Ishikawa (cell line): ENCODE measurements at regions not wholly inside any gene's neighbourhood (a gene's known extent, or its start where the extent isn't known, plus 50 kb on each side); places are given as distances from the start of the nearest gene placed in this dataset.

Source experiments
- CEBPB ChIP-seq: IDR thresholded peaks from 2 replicates; pipeline ENCODE4 v1.6.1; 2012
- CREB1 ChIP-seq: IDR thresholded peaks from 2 replicates; pipeline ENCODE4 v1.6.1; 2012; ENCODE audit warnings: low read depth
- EGR1 ChIP-seq: IDR thresholded peaks from 2 replicates; pipeline ENCODE4 v1.6.1; 2012
- EP300 ChIP-seq: IDR thresholded peaks from 2 replicates; pipeline ENCODE4 v1.6.1; 2012; ENCODE audit warnings: borderline replicate concordance
- FOXM1 ChIP-seq: IDR thresholded peaks from 2 replicates; pipeline ENCODE4 v1.6.1; 2012; ENCODE audit warnings: low read depth, borderline replicate concordance
- NFIC ChIP-seq: IDR thresholded peaks from 2 replicates; pipeline ENCODE4 v1.6.1; 2012
- RAD21 ChIP-seq: IDR thresholded peaks from 2 replicates; pipeline ENCODE4 v1.6.1; 2012; ENCODE audit warnings: low read depth
- TAF1 ChIP-seq: IDR thresholded peaks from 2 replicates; pipeline ENCODE4 v1.6.1; 2012; ENCODE audit warnings: low read depth, mild to moderate bottlenecking
- TCF12 ChIP-seq: IDR thresholded peaks from 2 replicates; pipeline ENCODE4 v1.6.1; 2012; ENCODE audit warnings: low read depth
- TEAD4 ChIP-seq: IDR thresholded peaks from 2 replicates; pipeline ENCODE4 v1.6.1; 2012
- YY1 ChIP-seq: IDR thresholded peaks from 2 replicates; pipeline ENCODE4 v1.6.1; 2012; ENCODE audit warnings: low read depth
- ZBTB7A ChIP-seq: IDR thresholded peaks from 2 replicates; pipeline ENCODE4 v1.6.1; 2012; ENCODE audit warnings: low read depth
- TF ChIP-seq, protein P1 (sequence below): IDR thresholded peaks from 2 replicates; pipeline ENCODE4 v1.6.1; 2012; ENCODE audit warnings: low read depth, mild to moderate bottlenecking
- TF ChIP-seq, protein P2 (sequence below): IDR thresholded peaks from 2 replicates; pipeline ENCODE4 v1.6.1; 2012
- TF ChIP-seq, protein P3 (sequence below): IDR thresholded peaks from 2 replicates; pipeline ENCODE4 v1.6.1; 2012

DNA sequence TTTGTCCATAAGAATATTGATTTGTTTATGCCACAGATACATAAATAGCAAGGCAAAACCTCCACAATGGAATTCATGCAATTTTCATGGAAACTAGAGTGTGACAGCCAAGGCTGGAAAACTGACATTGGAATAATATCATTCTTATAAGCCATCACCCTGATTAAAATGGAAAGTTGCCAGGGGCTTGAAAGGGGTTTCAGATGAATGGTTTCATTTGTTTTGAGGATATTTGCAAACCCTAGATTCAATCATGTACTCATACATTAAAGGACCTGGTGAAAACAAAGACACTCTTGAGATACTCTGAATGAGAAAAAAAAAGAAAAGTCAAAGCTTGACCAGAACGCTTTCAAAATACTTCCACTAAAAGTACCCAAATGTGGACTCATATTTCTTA, 205.7 kb downstream of the DIO2 start:
- TF ChIP-seq TAF1 (no peak), EGR1 (no peak), TEAD4 (no peak), TCF12 (no peak), CEBPB (no peak), RAD21 (no peak), ZBTB7A (no peak), YY1 (no peak), FOXM1 (no peak), CREB1 (no peak), NFIC (no peak), EP300 (no peak)
- TF ChIP-seq, protein P1, sequence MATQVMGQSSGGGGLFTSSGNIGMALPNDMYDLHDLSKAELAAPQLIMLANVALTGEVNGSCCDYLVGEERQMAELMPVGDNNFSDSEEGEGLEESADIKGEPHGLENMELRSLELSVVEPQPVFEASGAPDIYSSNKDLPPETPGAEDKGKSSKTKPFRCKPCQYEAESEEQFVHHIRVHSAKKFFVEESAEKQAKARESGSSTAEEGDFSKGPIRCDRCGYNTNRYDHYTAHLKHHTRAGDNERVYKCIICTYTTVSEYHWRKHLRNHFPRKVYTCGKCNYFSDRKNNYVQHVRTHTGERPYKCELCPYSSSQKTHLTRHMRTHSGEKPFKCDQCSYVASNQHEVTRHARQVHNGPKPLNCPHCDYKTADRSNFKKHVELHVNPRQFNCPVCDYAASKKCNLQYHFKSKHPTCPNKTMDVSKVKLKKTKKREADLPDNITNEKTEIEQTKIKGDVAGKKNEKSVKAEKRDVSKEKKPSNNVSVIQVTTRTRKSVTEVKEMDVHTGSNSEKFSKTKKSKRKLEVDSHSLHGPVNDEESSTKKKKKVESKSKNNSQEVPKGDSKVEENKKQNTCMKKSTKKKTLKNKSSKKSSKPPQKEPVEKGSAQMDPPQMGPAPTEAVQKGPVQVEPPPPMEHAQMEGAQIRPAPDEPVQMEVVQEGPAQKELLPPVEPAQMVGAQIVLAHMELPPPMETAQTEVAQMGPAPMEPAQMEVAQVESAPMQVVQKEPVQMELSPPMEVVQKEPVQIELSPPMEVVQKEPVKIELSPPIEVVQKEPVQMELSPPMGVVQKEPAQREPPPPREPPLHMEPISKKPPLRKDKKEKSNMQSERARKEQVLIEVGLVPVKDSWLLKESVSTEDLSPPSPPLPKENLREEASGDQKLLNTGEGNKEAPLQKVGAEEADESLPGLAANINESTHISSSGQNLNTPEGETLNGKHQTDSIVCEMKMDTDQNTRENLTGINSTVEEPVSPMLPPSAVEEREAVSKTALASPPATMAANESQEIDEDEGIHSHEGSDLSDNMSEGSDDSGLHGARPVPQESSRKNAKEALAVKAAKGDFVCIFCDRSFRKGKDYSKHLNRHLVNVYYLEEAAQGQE: no peak
- TF ChIP-seq, protein P2, sequence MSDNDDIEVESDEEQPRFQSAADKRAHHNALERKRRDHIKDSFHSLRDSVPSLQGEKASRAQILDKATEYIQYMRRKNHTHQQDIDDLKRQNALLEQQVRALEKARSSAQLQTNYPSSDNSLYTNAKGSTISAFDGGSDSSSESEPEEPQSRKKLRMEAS: no peak
- TF ChIP-seq, protein P3, sequence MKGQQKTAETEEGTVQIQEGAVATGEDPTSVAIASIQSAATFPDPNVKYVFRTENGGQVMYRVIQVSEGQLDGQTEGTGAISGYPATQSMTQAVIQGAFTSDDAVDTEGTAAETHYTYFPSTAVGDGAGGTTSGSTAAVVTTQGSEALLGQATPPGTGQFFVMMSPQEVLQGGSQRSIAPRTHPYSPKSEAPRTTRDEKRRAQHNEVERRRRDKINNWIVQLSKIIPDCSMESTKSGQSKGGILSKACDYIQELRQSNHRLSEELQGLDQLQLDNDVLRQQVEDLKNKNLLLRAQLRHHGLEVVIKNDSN: no peak

DNA sequence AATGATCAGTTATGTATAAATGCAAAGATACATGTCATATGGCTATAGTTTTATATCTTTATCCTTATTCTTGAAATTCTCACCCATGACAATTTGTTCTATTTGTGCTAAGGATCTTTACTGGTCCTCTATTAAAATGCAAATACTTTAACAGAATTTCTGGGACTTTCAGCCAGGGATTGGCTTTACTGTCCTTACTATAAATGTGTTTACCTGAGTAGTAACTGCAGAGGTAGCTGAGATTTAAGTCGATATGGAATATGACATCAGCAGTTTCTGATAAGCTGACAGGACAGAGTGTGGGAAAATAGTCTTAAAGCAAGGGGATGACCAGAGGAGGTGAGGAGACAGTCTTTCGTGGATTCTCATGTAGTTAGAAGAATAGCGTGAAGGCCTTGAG, 206.4 kb downstream of the DIO2 start:
- TF ChIP-seq EP300 (no peak), EGR1 (no peak), TAF1 (no peak), TCF12 (no peak), ZBTB7A (no peak), YY1 (no peak), NFIC (no peak), CREB1 (no peak), FOXM1 (no peak), RAD21 (no peak), CEBPB (no peak), TEAD4 (no peak)
- TF ChIP-seq, protein P3: no peak
- TF ChIP-seq, protein P2: no peak
- TF ChIP-seq, protein P1: no peak

DNA sequence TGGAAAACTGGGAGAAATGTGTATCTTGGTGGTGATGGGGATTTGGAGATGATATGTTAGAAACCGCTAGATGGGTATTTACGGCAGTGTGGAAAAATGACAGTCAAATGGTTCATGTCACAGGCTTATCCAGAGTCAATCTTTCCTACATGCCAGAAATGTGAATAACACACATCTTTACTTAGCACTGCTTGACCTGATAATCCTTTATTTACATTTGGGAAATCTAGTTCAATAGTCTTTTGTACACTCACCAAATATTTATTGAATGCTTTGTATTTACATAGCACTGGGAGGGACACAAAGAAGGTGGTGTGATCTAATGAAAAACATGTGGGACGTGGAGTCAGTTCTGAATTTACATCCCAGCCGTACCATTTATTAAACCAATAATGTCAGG, 208.2 kb downstream of the DIO2 start:
- TF ChIP-seq EGR1: no peak
- TF ChIP-seq, protein P2: no peak
- TF ChIP-seq NFIC: no peak
- TF ChIP-seq CREB1: no peak
- TF ChIP-seq YY1: no peak
- no peak for TF ChIP-seq RAD21
- TF ChIP-seq EP300: no peak

DNA sequence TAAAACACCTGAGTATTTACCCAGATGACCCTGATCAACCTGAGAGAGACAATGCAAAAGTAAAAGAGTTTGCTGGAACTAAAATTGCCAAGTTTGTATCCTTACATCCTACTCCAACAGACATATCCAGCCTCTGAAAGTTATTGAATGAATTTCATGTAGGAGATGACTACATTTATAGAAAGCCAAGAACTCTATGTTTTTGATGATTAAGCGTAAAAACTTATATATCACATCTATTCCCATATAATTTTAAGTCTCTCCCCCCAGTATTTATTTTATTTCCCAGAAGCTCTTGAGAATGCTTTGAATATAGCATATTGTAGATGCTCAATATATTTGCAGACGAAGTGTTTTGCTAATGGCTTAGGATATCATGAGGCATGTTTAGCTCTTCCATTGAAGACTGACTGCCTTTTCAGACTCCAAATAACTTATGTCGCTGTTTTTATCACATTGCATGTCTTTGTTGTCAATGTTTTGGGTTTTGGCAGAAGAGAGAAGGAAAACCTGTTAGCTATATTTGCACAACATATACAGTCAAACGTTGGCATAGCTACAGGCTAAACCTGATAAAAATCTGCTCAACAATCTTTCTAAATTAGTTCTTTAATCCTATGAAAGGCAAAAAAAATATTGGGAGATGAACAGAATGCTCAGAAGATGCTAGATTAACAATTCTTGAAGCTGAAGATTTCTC, 213.6 kb downstream of the DIO2 start:
- TF ChIP-seq TAF1 (no peak), TEAD4 (no peak), CEBPB (no peak), NFIC (no peak)

DNA sequence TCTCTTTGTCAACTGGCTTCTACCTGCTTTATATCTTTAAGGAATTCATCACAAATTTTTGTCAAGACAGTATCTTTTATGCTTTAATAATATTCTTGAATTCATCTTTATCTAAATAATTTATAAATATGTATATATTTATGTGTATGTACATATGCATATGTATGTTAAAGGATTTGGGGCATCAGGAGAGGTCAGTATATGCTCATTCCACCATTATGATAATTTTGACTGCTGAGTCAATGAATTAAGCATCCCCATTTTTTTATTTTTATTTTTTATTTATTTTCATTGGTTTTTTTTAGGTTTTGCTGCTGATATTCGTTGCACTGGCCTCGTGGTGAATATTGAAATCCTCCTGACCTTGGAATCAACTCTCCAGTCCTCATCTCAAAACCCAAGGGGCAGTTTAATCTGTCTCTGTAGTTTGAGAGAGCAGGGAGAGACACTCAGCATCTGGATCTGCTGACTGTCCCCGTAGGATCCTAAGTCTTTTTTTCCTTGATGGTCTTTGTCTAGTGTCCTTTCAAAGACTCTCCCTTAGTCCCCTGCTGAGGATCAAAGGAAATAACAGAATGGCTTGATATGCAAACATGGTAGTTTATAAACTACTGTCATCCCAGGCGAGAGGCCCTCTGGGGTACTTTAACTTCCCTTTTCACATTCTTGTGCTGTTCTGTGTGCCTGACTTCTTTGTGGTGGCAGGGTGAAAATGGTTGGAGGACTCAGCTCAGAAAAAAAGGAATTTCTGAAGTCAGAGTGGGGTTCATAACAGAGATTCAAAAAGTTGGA, 218.7 kb downstream of the DIO2 start:
- TF ChIP-seq TEAD4 (no peak), TAF1 (no peak), EP300 (no peak), CEBPB (no peak), YY1 (no peak), FOXM1 (no peak), EGR1 (no peak), RAD21 (no peak)
- TF ChIP-seq, protein P2: no peak

DNA sequence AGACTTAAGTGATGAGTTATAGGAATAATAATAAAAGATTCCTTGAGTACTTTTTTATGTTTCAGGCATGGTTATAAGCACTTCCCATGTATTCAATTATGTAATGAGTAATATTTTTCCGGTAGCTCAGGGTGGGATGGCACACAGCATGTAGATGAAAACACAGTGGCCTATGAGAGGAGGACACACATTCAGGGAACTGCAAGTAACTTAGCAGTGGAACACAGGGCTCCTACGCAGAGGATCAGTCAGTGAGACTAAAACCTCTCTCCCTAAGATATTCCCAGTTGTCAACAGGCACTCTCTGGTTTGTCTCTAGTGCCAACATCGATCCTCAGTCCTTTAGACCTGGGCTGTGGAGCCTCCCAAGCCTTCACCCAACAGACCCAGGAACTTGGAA, 219.4 kb downstream of the DIO2 start:
- no peak for TF ChIP-seq RAD21
- TF ChIP-seq EGR1: no peak
- TF ChIP-seq, protein P2: no peak
- TF ChIP-seq TAF1: no peak
- no peak for TF ChIP-seq NFIC
- no peak for TF ChIP-seq EP300
- no peak for TF ChIP-seq YY1
- TF ChIP-seq, protein P3: no peak
- TF ChIP-seq FOXM1: no peak
- no peak for TF ChIP-seq TEAD4
